ENCODE measurements at regions not wholly inside any gene's neighbourhood (a gene's known extent, or its start where the extent isn't known, plus 50 kb on each side); places are given as distances from the start of the nearest gene placed in this dataset.
"Not testable (repeated sequence)": the region's sequence is repeated elsewhere in the genome, so short reads cannot be mapped to it uniquely, and the experiment has no call there.

DNA sequence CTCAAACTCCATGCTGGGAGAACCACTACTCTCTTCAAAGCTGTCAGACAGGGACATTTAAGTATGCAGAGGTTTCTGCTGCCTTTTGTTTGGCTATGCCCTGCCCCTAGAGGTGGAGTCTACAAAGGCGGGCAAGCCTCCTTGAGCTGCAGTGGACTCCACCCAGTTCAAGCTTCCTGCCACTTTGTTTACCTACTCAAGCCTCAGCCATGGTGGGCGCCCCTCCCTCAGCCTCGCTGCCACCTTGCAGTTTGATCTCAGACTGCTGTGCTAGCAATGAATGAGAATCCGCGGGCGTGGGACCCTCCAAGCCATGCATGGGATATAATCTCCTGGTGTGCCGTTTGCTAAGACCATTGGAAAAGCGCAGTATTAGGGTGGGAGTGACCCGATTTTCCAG, 230.0 kb downstream of the TMA16 start:
- H3K36me3 Mint-ChIP-seq (ENCODE audit: low read depth); H3K4me3 Mint-ChIP-seq; H3K27ac Mint-ChIP-seq; DNase-seq; H3K9me3 ChIP-seq (ENCODE audit: control insufficient read depth, low read length, poor library complexity, severe bottlenecking); H3K27me3 Mint-ChIP-seq; ATAC-seq; H3K4me1 Mint-ChIP-seq: not testable (repeated sequence)

DNA sequence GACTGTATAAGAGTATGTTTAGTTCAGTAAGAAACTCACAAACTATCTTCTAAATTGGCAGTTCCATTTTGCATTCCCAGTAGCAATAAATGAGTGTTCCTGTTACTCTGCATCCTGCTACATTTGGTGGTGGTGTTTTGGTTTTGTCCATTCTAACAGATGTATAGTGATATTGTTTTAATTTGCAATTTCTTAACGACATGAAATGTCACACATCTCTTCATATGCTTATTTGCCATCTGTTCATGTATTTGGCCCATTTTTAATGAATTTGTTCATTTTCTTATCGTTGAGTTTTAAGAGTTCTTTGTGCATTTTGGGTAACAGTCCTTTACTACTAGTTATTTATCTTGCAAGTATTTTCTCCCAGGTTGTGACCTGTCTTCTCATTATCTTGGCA, 232.2 kb downstream of the TMA16 start:
- ATAC-seq, result no peak
- no peak overlapping the region for H3K4me3 Mint-ChIP-seq
- peaks cover 3% of the 10 kb centered on the region for H3K36me3 Mint-ChIP-seq (ENCODE audit: low read depth)
- H3K27ac Mint-ChIP-seq, result no peak overlapping the region
- no peak for DNase-seq
- peaks cover 18% of the 10 kb centered on the region for H3K27me3 Mint-ChIP-seq
- H3K4me1 Mint-ChIP-seq, result no peaks in the 10 kb centered on the region
- H3K9me3 ChIP-seq (ENCODE audit: control insufficient read depth, low read length, poor library complexity, severe bottlenecking), result no peaks in the 10 kb centered on the region

DNA sequence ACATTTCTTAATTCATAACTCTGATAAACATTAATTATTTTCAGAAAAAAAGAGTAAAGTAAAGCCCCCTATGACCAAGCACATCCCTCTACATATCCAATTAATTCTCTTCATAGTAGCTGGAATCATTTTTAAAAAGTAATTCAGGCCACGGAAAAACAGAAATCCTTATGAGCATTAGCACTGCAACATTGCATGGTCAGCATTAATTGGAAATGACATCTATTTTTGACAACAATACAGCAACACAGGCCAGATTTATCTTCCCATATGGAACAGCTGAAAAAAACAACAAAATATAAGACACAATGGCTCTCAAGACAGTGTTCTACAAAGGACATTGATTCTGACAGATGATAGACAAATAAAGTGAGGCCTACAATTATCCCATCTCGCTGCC, 236.6 kb downstream of the TMA16 start:
- H3K27ac Mint-ChIP-seq, result no peak overlapping the region
- H3K27me3 Mint-ChIP-seq, result peaks cover 18% of the 10 kb centered on the region
- DNase-seq (no peak), ATAC-seq (no peak)
- no peaks in the 10 kb centered on the region for H3K4me1 Mint-ChIP-seq
- H3K9me3 ChIP-seq (ENCODE audit: control insufficient read depth, low read length, poor library complexity, severe bottlenecking), result no peaks in the 10 kb centered on the region
- peaks cover 3% of the 10 kb centered on the region for H3K36me3 Mint-ChIP-seq (ENCODE audit: low read depth)
- no peak overlapping the region for H3K4me3 Mint-ChIP-seq

DNA sequence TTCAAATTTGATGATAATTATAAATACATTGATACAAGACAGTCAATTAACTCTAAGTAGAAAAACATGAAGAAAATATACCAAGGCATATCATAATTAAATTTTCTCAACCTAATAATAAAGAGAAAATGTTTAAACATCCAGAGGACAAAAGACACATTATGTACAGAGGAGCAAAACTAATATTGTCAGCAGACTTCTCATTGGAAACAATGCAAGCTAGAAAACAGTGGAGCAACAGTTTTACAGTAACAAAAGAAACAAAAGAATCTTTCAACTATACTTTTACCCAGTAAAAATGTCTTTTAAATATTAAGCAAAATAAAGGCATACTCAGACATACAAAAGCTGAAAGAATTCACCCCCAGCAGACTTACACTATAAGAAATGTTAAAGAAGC, 238.0 kb downstream of the TMA16 start:
- Mint-ChIP-seq H3K27ac (no peak overlapping the region), H3K36me3 (ENCODE audit: low read depth) (peaks cover 3% of the 10 kb centered on the region), H3K4me1 (no peaks in the 10 kb centered on the region), H3K27me3 (peaks cover 18% of the 10 kb centered on the region), H3K4me3 (no peak overlapping the region)
- ATAC-seq (no peak), DNase-seq (no peak)
- H3K9me3 ChIP-seq (ENCODE audit: control insufficient read depth, low read length, poor library complexity, severe bottlenecking), result no peaks in the 10 kb centered on the region

DNA sequence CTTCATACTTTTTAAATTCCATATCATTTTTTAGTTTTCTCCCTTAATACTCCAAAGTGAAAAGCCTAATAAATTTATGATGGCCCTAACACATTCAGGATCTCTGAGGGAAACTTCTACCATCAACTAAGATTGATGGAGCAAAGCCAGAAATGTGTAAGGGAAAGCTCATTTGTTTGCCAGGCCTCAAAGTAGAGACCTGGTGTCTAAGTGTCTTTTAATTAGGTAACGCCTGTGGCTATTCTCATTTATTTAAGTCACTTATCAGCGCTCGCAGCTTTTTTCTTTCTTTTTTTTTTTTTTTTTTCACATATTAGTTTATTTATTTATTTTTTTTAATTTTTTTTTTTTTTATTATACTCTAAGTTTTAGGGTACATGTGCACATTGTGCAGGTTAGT, 242.4 kb downstream of the TMA16 start:
- DNase-seq, result no peak
- no peak for ATAC-seq
- H3K27ac Mint-ChIP-seq, result no peak overlapping the region
- no peaks in the 10 kb centered on the region for H3K9me3 ChIP-seq (ENCODE audit: control insufficient read depth, low read length, poor library complexity, severe bottlenecking)
- no peak overlapping the region for H3K4me3 Mint-ChIP-seq
- H3K4me1 Mint-ChIP-seq, result no peaks in the 10 kb centered on the region
- no peaks in the 10 kb centered on the region for H3K36me3 Mint-ChIP-seq (ENCODE audit: low read depth)
- H3K27me3 Mint-ChIP-seq, result no peaks in the 10 kb centered on the region

DNA sequence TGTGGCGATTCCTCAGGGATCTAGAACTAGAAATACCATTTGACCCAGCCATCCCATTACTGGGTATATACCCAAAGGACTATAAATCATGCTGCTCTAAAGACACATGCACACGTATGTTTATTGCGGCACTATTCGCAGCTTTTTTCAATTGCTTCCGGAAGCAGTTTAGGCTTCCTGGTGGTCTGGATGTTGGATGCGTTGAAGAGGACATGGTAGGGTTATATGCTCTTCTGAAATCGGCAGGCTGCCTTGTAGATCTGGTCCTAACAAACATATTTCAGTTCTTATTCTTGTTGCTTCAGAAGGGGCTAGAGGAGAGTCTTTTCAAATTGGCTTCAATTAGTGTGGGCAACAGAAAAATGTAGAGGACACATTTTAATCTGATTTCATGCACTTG, 243.4 kb downstream of the TMA16 start:
- DNase-seq; H3K36me3 Mint-ChIP-seq (ENCODE audit: low read depth); H3K9me3 ChIP-seq (ENCODE audit: control insufficient read depth, low read length, poor library complexity, severe bottlenecking); H3K27ac Mint-ChIP-seq; H3K4me1 Mint-ChIP-seq; ATAC-seq; H3K4me3 Mint-ChIP-seq; H3K27me3 Mint-ChIP-seq: not testable (repeated sequence)

DNA sequence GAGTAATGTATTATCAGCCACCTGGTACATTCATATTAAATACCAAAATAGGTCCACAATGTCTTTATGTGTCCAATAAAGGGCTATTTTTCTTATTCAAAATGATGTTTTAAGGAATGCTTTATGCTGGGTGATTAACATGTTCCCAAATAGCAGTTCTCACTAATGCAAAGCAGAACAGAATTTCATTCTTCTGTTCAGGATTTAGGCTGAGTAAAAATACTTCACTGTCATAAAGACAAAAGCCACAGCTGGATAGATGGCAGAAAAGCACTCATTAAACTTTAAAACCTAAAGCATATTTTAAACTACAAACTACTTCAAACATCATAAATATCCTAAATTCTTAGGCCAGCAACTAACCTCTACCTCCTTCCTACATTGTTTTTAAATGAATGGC, 244.0 kb downstream of the TMA16 start:
- H3K9me3 ChIP-seq (ENCODE audit: control insufficient read depth, low read length, poor library complexity, severe bottlenecking), result no peaks in the 10 kb centered on the region
- ATAC-seq, result no peak
- no peak for DNase-seq
- Mint-ChIP-seq H3K4me1 (no peaks in the 10 kb centered on the region), H3K27me3 (peaks cover 7% of the 10 kb centered on the region), H3K27ac (no peak overlapping the region), H3K4me3 (no peak overlapping the region), H3K36me3 (ENCODE audit: low read depth) (no peaks in the 10 kb centered on the region)

DNA sequence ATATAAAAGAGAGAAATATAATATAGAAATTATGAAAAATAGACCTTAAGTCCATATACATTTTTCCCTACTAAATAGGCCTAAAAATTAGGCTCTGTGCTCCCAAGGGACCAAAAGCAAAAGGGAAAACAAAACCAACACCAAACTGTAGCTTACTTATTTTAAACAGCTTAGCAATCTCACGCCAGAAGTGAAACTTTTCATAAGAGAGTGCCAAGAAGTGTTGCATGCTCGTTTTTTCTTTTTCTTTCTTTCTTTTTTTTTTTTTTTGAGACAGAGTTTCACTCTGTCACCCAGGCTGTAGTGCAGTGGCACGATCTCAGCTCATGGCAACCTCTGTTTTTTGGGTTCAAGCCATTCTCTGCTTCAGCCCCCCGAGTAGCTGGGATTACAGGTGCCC, 250.4 kb downstream of the TMA16 start:
- no peak overlapping the region for H3K4me3 Mint-ChIP-seq

DNA sequence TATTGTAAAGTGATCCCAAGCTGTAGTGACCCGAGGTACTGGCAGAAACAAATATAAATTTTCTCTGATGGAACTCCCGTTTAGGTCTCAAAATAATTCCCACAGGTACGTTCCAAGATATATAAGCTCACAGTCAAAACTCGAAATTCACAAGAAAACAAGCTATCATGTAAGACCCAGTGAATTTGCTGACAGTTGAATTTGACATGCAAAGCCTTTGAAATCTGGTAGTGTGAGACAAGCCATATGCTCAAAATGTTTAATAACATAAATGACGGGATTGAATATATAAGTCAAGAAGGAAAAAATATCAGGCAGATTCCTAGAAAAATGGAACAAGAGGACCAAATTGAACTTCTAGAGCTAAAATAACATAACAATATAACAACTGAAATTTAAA, 252.8 kb downstream of the TMA16 start:
- no peaks in the 10 kb centered on the region for H3K9me3 ChIP-seq (ENCODE audit: control insufficient read depth, low read length, poor library complexity, severe bottlenecking)
- ATAC-seq, result no peak
- H3K36me3 Mint-ChIP-seq (ENCODE audit: low read depth), result peaks cover 2% of the 10 kb centered on the region
- peaks cover 42% of the 10 kb centered on the region for H3K27me3 Mint-ChIP-seq
- no peak overlapping the region for H3K4me3 Mint-ChIP-seq
- DNase-seq, result no peak
- no peaks in the 10 kb centered on the region for H3K4me1 Mint-ChIP-seq
- no peak overlapping the region for H3K27ac Mint-ChIP-seq

More for the DNA sequence above, 250.4 kb downstream of the TMA16 start:
- H3K36me3 Mint-ChIP-seq (ENCODE audit: low read depth), result peaks cover 2% of the 10 kb centered on the region
- DNase-seq (no peak), ATAC-seq (no peak)
- H3K27ac Mint-ChIP-seq, result no peak overlapping the region
- no peaks in the 10 kb centered on the region for H3K9me3 ChIP-seq (ENCODE audit: control insufficient read depth, low read length, poor library complexity, severe bottlenecking)
- H3K4me1 Mint-ChIP-seq, result no peaks in the 10 kb centered on the region
- H3K27me3 Mint-ChIP-seq, result peaks cover 42% of the 10 kb centered on the region

DNA sequence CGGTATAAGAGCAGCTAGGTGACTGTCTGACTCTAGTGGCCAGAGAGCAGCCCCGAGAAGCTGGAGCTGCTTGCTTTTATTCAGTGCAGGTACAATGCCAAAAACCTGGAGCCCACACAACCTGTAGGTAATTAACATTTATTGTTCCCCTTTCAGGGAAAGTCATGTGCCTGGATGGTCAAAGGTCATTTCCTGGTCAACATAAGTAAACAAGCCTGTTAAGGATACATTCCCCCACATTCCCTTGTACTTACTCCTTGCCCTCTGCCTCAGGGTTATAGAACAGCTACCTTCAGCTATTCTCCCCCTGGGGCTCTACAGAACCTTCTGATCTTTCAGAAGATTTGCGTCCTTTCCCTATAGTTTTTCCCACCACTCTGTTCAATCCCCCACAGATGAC, 253.4 kb downstream of the TMA16 start:
- peaks cover 2% of the 10 kb centered on the region for H3K36me3 Mint-ChIP-seq (ENCODE audit: low read depth)
- H3K9me3 ChIP-seq (ENCODE audit: control insufficient read depth, low read length, poor library complexity, severe bottlenecking), result no peaks in the 10 kb centered on the region
- no peak overlapping the region for H3K4me3 Mint-ChIP-seq
- DNase-seq, result no peak
- no peak for ATAC-seq
- peaks cover 36% of the 10 kb centered on the region for H3K27me3 Mint-ChIP-seq
- H3K4me1 Mint-ChIP-seq, result no peaks in the 10 kb centered on the region
- H3K27ac Mint-ChIP-seq, result no peak overlapping the region

DNA sequence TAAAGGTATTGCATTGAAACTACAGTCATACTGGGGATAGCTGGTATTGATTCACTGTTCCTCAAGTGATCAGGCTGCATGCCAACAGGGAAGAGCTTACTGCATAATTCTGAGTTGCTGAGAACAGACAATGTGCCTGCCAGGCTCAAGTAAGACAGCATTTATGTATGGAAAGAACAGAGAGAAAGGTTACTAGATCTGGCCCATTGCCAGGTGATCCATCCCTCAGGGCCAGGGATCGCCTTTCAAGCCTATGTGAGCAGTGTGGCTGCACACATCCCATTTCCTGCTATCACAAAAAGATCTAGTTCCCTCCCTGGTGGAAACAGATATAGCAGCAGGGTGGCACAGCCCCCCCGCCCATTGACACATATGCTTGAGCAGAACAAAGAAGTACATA, 254.0 kb downstream of the TMA16 start:
- Mint-ChIP-seq H3K4me3 (no peak overlapping the region), H3K27me3 (peaks cover 37% of the 10 kb centered on the region), H3K27ac (no peak overlapping the region), H3K4me1 (no peaks in the 10 kb centered on the region), H3K36me3 (ENCODE audit: low read depth) (peaks cover 2% of the 10 kb centered on the region)
- H3K9me3 ChIP-seq (ENCODE audit: control insufficient read depth, low read length, poor library complexity, severe bottlenecking), result no peaks in the 10 kb centered on the region
- ATAC-seq (no peak), DNase-seq (no peak)

DNA sequence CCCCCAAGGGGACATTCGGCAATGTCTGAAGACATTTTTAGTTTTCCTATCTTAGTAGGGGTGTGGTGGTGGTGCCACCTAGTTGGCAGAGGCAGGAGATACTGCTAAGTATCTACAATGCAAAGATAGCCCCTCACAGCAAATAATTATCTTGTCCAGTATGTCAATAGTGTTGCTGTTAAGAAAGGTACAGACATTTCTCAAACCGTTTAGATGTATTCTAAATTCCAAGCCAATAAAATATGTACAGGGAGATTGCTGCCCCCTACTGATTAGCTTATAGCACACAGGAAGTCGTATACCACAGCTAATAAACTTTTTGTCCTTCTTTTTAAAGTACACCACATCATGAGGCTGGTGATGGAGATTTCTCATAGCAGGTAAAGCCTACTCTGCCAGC, 260.5 kb downstream of the TMA16 start:
- no peaks in the 10 kb centered on the region for H3K9me3 ChIP-seq (ENCODE audit: control insufficient read depth, low read length, poor library complexity, severe bottlenecking)
- Mint-ChIP-seq H3K4me1 (peaks cover 3% of the 10 kb centered on the region), H3K27me3 (peaks cover 6% of the 10 kb centered on the region), H3K4me3 (no peak overlapping the region), H3K36me3 (ENCODE audit: low read depth) (no peaks in the 10 kb centered on the region), H3K27ac (no peak overlapping the region)
- DNase-seq (no peak), ATAC-seq (peak; percentile 63)

DNA sequence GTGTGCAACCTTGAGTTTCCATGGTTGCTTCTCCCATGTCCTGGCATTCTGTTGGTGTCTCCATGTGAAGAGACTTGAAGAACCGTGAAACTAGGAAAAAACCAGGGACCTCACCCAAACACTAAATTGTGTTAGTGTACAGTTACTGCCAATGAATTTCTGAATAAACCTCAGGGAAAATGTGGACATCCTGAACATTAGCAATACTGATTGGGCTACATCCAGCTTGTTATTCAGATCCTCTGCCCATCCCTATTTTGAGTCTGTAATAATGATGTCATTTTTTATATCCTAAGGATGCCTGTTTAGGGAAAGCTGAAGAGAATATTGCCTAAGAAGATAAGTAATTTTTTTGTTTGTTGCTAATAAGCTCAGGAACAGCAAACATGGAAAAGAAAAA, 262.7 kb downstream of the TMA16 start:
- no peaks in the 10 kb centered on the region for H3K9me3 ChIP-seq (ENCODE audit: control insufficient read depth, low read length, poor library complexity, severe bottlenecking)
- Mint-ChIP-seq H3K27ac (no peak overlapping the region), H3K27me3 (peaks cover 6% of the 10 kb centered on the region), H3K36me3 (ENCODE audit: low read depth) (no peaks in the 10 kb centered on the region), H3K4me3 (no peak overlapping the region), H3K4me1 (peaks cover 3% of the 10 kb centered on the region)
- no peak for DNase-seq
- ATAC-seq, result no peak

DNA sequence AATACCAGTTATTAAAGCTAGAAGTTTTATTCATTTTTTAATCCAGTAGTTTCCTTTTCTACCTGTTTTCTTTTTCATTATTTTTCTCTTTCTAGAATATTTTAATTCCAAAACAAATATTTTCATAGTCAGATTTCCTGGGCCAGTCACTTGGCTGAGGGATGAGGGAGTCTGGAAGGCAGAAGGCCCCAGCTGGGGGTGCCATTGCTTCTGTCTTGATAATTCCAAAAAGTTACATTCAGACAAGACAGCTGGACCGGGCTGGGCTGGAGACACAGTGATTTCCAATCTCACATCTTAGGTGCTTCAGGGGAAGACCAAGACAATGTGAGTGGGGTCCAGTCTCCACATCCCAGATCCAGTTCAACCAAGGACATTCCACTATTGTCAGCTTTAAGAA, 263.5 kb downstream of the TMA16 start:
- no peak for ATAC-seq
- no peak overlapping the region for H3K4me3 Mint-ChIP-seq
- peaks cover 6% of the 10 kb centered on the region for H3K27me3 Mint-ChIP-seq
- H3K4me1 Mint-ChIP-seq, result peaks cover 3% of the 10 kb centered on the region
- DNase-seq, result no peak
- H3K36me3 Mint-ChIP-seq (ENCODE audit: low read depth), result no peaks in the 10 kb centered on the region
- no peak overlapping the region for H3K27ac Mint-ChIP-seq
- H3K9me3 ChIP-seq (ENCODE audit: control insufficient read depth, low read length, poor library complexity, severe bottlenecking), result no peaks in the 10 kb centered on the region

DNA sequence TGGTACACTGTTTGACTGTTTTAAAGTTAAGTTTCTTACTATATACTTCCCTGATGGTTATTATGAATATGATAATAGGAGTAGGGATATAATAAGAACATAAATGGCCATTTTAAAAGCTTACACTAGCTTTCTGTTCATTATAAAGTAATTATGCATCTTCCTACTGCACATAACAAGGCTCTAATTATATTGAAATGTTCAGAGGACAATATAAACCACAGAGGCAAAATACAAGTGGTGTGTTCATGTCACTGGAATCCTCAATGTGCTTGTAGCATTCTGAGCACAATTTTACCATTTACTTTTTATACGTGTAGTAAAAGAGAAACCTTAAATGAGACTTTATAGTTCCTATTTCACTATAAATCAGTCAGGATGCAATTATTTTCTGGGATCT, 268.3 kb downstream of the TMA16 start:
- no peak for DNase-seq
- H3K9me3 ChIP-seq (ENCODE audit: control insufficient read depth, low read length, poor library complexity, severe bottlenecking), result no peaks in the 10 kb centered on the region
- ATAC-seq, result no peak
- no peaks in the 10 kb centered on the region for H3K4me1 Mint-ChIP-seq
- no peaks in the 10 kb centered on the region for H3K36me3 Mint-ChIP-seq (ENCODE audit: low read depth)
- H3K27me3 Mint-ChIP-seq, result peaks cover 5% of the 10 kb centered on the region
- no peak overlapping the region for H3K27ac Mint-ChIP-seq
- no peak overlapping the region for H3K4me3 Mint-ChIP-seq

All from T-helper 17 cell (primary cell).